Endodermal cell (in vitro differentiated cells): ENCODE measurements at regions not wholly inside any gene's neighbourhood (a gene's known extent, or its start where the extent isn't known, plus 50 kb on each side); places are given as distances from the start of the nearest gene placed in this dataset.

Experiments used
- DNase-seq: peaks from one replicate; pipeline ENCODE4 v3.0.0-alpha.2; 2017
- H3K27ac ChIP-seq: 2 replicates; pipeline ENCODE4 v1.5.1; 2013; ENCODE audit warnings: mild to moderate bottlenecking, low read depth, low read length, moderate library complexity
- H3K27me3 ChIP-seq: 2 replicates; pipeline ENCODE4 v1.6.1; 2013; ENCODE audit warnings: mild to moderate bottlenecking, low read length, moderate library complexity; ENCODE audit not compliant: insufficient read depth, control insufficient read depth, poor library complexity, severe bottlenecking
- H3K36me3 ChIP-seq: 2 replicates; pipeline ENCODE4 v1.7.0; 2013; ENCODE audit warnings: mild to moderate bottlenecking, low read length, moderate library complexity; ENCODE audit not compliant: control insufficient read depth, insufficient read depth
- H3K4me1 ChIP-seq: one replicate; pipeline ENCODE4 v1.7.0; 2013; ENCODE audit warnings: low read length; ENCODE audit not compliant: control insufficient read depth, insufficient read depth
- H3K4me3 ChIP-seq: 2 replicates; pipeline ENCODE4 v1.5.1; 2013; ENCODE audit warnings: mild to moderate bottlenecking, low read length, moderate library complexity
- H3K9ac ChIP-seq: 2 replicates; pipeline ENCODE4 v1.6.1; 2013; ENCODE audit warnings: mild to moderate bottlenecking, low read length, moderate library complexity; ENCODE audit not compliant: poor library complexity, severe bottlenecking; ENCODE audit errors: extremely low read depth
- H3K9me3 ChIP-seq: 2 replicates; pipeline ENCODE4 v1.6.1; 2013; ENCODE audit warnings: mild to moderate bottlenecking, low read length, moderate library complexity; ENCODE audit not compliant: control insufficient read depth
- H3K27ac Mint-ChIP-seq: 2 replicates; pipeline ENCODE4 v1.8.0; 2020; ENCODE audit warnings: mixed read lengths
- H3K27me3 Mint-ChIP-seq: 2 replicates; pipeline ENCODE4 v1.8.0; 2021; ENCODE audit warnings: mild to moderate bottlenecking, mixed read lengths; ENCODE audit not compliant: insufficient read depth
- H3K36me3 Mint-ChIP-seq: 2 replicates; pipeline ENCODE4 v1.8.0; 2020; ENCODE audit warnings: low read depth, mixed read lengths
- H3K4me1 Mint-ChIP-seq: 2 replicates; pipeline ENCODE4 v1.8.0; 2020; ENCODE audit warnings: mixed read lengths
- H3K4me3 Mint-ChIP-seq: 2 replicates; pipeline ENCODE4 v1.8.0; 2020; ENCODE audit warnings: mild to moderate bottlenecking, moderate library complexity, mixed read lengths
- H3K9me3 Mint-ChIP-seq: 2 replicates; pipeline ENCODE4 v1.8.0; 2020; ENCODE audit warnings: mild to moderate bottlenecking, mixed read lengths
- CTCF ChIP-seq: fragments of 200-600 bp; sonication (generic); conservative IDR thresholded peaks from 2 replicates; pipeline ENCODE4 v1.5.0; 2021; ENCODE audit warnings: antibody characterized with exemption, mild to moderate bottlenecking
- WGBS, 2 experiments: methylation state at CpG; one replicate each; pipeline versions ENCODE4 v1.1.5 to v1.1.7; 2013; ENCODE audit warnings: missing lambda C conversion rate in 2 of 2, mixed read lengths in 1 of 2; ENCODE audit not compliant: insufficient coverage in 1 of 2, insufficient read length in 1 of 2; 5-methylcytosine and 5-hydroxymethylcytosine counted together

- no peak overlapping the region for H3K27ac ChIP-seq
- no peak for DNase-seq
- no peaks in the 10 kb centered on the region for H3K9me3 ChIP-seq
- H3K9ac ChIP-seq = no peak overlapping the region
- no peaks in the 10 kb centered on the region for H3K27me3 ChIP-seq
- Mint-ChIP-seq H3K9me3 (no peaks in the 10 kb centered on the region), H3K4me3 (no peak overlapping the region), H3K36me3 (no peaks in the 10 kb centered on the region), H3K27ac (no peak overlapping the region), H3K27me3 (no peaks in the 10 kb centered on the region), H3K4me1 (no peaks in the 10 kb centered on the region)
- no peak for TF ChIP-seq CTCF
- H3K4me3 ChIP-seq = no peak overlapping the region
- no peaks in the 10 kb centered on the region for H3K4me1 ChIP-seq
- WGBS, 2 experiments = 89 to 100% methylated on average over 1 to 2 of the region's 2 CpGs
- H3K36me3 ChIP-seq = no peaks in the 10 kb centered on the region
These were observed 739.3 kb downstream of the COL12A1 start for GRCh38 chr6:74466572-74466971.

- 96 to 100% methylated on average over 3 to 6 of the region's 7 CpGs for WGBS, 2 experiments
- Histone ChIP-seq H3K4me3 (no peak overlapping the region), H3K27me3 (no peaks in the 10 kb centered on the region), H3K9me3 (no peaks in the 10 kb centered on the region), H3K9ac (no peak overlapping the region), H3K4me1 (no peaks in the 10 kb centered on the region), H3K36me3 (no peaks in the 10 kb centered on the region), H3K27ac (no peak overlapping the region)
- no peak overlapping the region for H3K27ac Mint-ChIP-seq
- no peaks in the 10 kb centered on the region for H3K27me3 Mint-ChIP-seq
- H3K36me3 Mint-ChIP-seq = no peaks in the 10 kb centered on the region
- H3K4me1 Mint-ChIP-seq = peaks cover 3% of the 10 kb centered on the region
- no peak overlapping the region for H3K4me3 Mint-ChIP-seq
- TF ChIP-seq CTCF = no peak
- H3K9me3 Mint-ChIP-seq = no peaks in the 10 kb centered on the region
- DNase-seq = no peak
These were observed 746.6 kb downstream of the COL12A1 start for GRCh38 chr6:74459260-74459659.

- Histone ChIP-seq H3K9ac (no peak overlapping the region), H3K36me3 (no peaks in the 10 kb centered on the region), H3K4me1 (no peaks in the 10 kb centered on the region), H3K9me3 (no peaks in the 10 kb centered on the region), H3K27ac (no peak overlapping the region), H3K4me3 (no peak overlapping the region), H3K27me3 (no peaks in the 10 kb centered on the region)
- TF ChIP-seq CTCF = no peak
- no peak for DNase-seq
- no peaks in the 10 kb centered on the region for H3K27me3 Mint-ChIP-seq
- H3K36me3 Mint-ChIP-seq = no peaks in the 10 kb centered on the region
- 88% methylated on average over 1 of the region's 1 CpG; no CpG with 5 or more reads in 1 of the 2 experiments for WGBS, 2 experiments
- H3K9me3 Mint-ChIP-seq = no peaks in the 10 kb centered on the region
- H3K4me3 Mint-ChIP-seq = no peak overlapping the region
- no peak overlapping the region for H3K27ac Mint-ChIP-seq
- H3K4me1 Mint-ChIP-seq = peaks cover 3% of the 10 kb centered on the region
These were observed 747.3 kb downstream of the COL12A1 start for GRCh38 chr6:74458536-74458935.
